Heart right ventricle (tissue), 16 donors: ENCODE measurements at regions not wholly inside any gene's neighbourhood (a gene's known extent, or its start where the extent isn't known, plus 50 kb on each side); places are given as distances from the start of the nearest gene placed in this dataset.

Experiments used
- ATAC-seq, 8 donors: fragments of 200-7000 bp; cut with Tn5 transposase; one replicate each; pipeline ENCODE4 v1.9.1; 2020; ENCODE audit warnings: mild to moderate bottlenecking in 8 of 8, moderate library complexity in 8 of 8, moderate number of reproducible peaks in 1 of 8
- DNase-seq, 2 donors: peaks; one replicate each; pipeline ENCODE4 v3.0.0-alpha.2; 2020
- H3K27ac ChIP-seq, 10 donors: fragments of 200-600 bp; sonication (generic) in 2 of 10; one replicate each; pipeline versions ENCODE4 v1.5.0 to v1.8.0; 2020 to 2022; ENCODE audit warnings: mild to moderate bottlenecking in 3 of 10
- H3K27me3 ChIP-seq, 7 donors: fragments of 200-600 bp; one replicate each; pipeline ENCODE4 v1.8.0; 2021 to 2022; ENCODE audit warnings: mild to moderate bottlenecking in 2 of 7
- H3K36me3 ChIP-seq, 9 donors: fragments of 200-600 bp; sonication (generic) in 1 of 9; one replicate each; pipeline versions ENCODE4 v1.5.0 to v1.8.0; 2020 to 2022; ENCODE audit warnings: mild to moderate bottlenecking in 2 of 9
- H3K4me1 ChIP-seq, 9 donors: fragments of 200-600 bp; sonication (generic) in 1 of 9; one replicate each; pipeline versions ENCODE4 v1.5.0 to v1.8.0; 2020 to 2022; ENCODE audit warnings: mild to moderate bottlenecking in 4 of 9
- H3K4me3 ChIP-seq, 10 donors: fragments of 200-600 bp; sonication (generic) in 2 of 10; one replicate each; pipeline versions ENCODE4 v1.5.0 to v1.8.0; 2020 to 2022; ENCODE audit warnings: mild to moderate bottlenecking in 7 of 10, moderate library complexity in 2 of 10
- H3K9me3 ChIP-seq, 11 donors: fragments of 200-600 bp in 10 of 11; sonication (generic) in 2 of 11; one replicate each; pipeline versions ENCODE4 v1.5.0 to v1.8.0; 2013 to 2022; ENCODE audit warnings: mild to moderate bottlenecking in 2 of 11, control low read depth in 1 of 11, moderate library complexity in 1 of 11
- WGBS, 2 donors: extraction: QIAGEN DNeasy Blood & Tissue Kit; methylation state at CpG; one replicate each; pipeline ENCODE4 v1.1.7; 2013; ENCODE audit warnings: inconsistent platforms in 1 of 2; 5-methylcytosine and 5-hydroxymethylcytosine counted together
- intact Hi-C, 10 donors: fragments of 100-400 bp; cut with DNase I; formaldehyde crosslinking; loops; one replicate each; pipeline versions ENCODE4 v1.11.1 to v1.14.2; 2022
- TF ChIP-seq, protein P1 (sequence below), 9 donors: fragments of 200-600 bp; sonication (generic) in 2 of 9; IDR thresholded peaks; one replicate each; pipeline versions ENCODE4 v1.5.0 to v1.8.0; 2021 to 2022; ENCODE audit warnings: antibody characterized with exemption in 9 of 9, mild to moderate bottlenecking in 5 of 9, moderate library complexity in 1 of 9
- donor health status: Arrhythmogenic right ventricular cardiomyopathy.
- donor health status: ischemic (EF 13 %, LVEDD 7.1; RV severe dilation, severe dysfunction).
- donor health status: healthy with polysubstance abuse.
- donor health status: DM: no; HTN: yes; CAD: no.
- donor health status: DM: no; HTN: no; CAD: no.
- donor health status: ischemic (EF 25% LVEDD 6.9; RV normal size, moderate dysfunction).
- donor health status: ischemic (EF 25% LVEDD 5.7; RV mildly dilated, moderate dysfunction).
- donor health status: healthy.
- donor health status: DM: yes; HTN: yes; CAD: no.
- donor health status: Ischemic cardiomyopathy.
- donor health status: ischemic (EF 35%, LVEDD 5.7; RV mildly dilated, moderate dysfunction).
- donor health status: nonischemic (EF 11% LVEDD 7.7; RV severe dilation, severe dysfunction).
- donor health status: DM: yes; HTN: yes; CAD: no.
- donor health status: PGD.
- donor health status: ischemic (EF 29% LVEDD 5.4; RV normal size, mild dysfunction).
- donor health status: nonischemic (EF 23%, LVEDD 6.1; RV moderate dilation, normal function).

DNA sequence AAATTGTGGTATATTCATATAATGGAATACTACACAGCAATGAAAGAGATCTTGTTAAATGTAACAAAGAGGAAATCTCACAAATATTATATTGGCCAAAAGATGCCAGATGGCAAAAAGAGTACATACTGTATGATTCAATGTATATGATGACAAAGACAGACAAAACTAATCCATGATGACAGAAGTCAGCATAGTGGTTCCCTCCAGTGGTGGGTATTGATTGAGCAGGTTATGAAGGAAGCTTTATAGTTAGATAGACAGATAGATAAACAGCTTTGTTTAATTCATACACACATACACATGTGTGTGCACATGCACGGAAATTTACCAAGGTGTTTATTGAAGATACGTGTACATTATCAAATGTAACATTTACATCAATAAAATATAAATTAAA is 74.4 kb upstream of the SMIM36 start:
- Histone ChIP-seq H3K9me3 (no peaks in the 10 kb centered on the region), H3K36me3 (no peaks in the 10 kb centered on the region), H3K27ac (no peak overlapping the region), H3K27me3 (peaks cover 0 to 4% (median 0%) of the 10 kb centered on the region in 7 donors), H3K4me3 (no peak overlapping the region), H3K4me1 (peaks cover 0 to 24% (median 0%) of the 10 kb centered on the region in 9 donors)
- TF ChIP-seq, protein P1, sequence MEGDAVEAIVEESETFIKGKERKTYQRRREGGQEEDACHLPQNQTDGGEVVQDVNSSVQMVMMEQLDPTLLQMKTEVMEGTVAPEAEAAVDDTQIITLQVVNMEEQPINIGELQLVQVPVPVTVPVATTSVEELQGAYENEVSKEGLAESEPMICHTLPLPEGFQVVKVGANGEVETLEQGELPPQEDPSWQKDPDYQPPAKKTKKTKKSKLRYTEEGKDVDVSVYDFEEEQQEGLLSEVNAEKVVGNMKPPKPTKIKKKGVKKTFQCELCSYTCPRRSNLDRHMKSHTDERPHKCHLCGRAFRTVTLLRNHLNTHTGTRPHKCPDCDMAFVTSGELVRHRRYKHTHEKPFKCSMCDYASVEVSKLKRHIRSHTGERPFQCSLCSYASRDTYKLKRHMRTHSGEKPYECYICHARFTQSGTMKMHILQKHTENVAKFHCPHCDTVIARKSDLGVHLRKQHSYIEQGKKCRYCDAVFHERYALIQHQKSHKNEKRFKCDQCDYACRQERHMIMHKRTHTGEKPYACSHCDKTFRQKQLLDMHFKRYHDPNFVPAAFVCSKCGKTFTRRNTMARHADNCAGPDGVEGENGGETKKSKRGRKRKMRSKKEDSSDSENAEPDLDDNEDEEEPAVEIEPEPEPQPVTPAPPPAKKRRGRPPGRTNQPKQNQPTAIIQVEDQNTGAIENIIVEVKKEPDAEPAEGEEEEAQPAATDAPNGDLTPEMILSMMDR (IDR thresholded peaks at IDR 0.05) = no peak
- intact Hi-C loops = no loop called here
- WGBS, 2 donors = 97 to 99% methylated on average over 2 of the region's 2 CpGs
- no peak for ATAC-seq
- no peak for DNase-seq

DNA sequence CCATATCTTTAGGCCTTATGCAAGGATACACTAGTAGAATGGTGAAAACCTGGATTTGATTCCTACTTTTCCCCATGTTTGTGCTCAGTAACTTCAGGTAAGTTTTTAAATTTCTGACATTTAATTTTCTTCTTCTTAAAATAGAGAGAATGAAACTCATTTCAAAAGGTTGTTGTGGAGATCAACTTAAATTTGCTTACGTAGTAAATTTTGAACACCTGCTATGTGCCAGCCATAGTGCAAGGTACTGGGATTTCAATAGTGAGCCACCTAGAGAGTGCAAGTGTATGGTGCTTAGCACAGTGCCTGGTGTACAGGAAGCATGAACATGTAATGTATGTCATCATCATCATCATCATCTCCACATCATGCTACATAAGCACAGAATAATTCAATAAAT is 73.6 kb upstream of the SMIM36 start:
- 37 to 46% methylated on average over 1 of the region's 1 CpG for WGBS, 2 donors
- peaks cover 0 to 24% (median 0%) of the 10 kb centered on the region in 9 donors for H3K4me1 ChIP-seq
- DNase-seq (no peak), ATAC-seq (no peak)
- TF ChIP-seq, protein P1 (IDR thresholded peaks at IDR 0.05) = no peak
- peaks cover 0 to 4% (median 0%) of the 10 kb centered on the region in 7 donors for H3K27me3 ChIP-seq
- H3K36me3 ChIP-seq = no peaks in the 10 kb centered on the region
- no peak overlapping the region for H3K4me3 ChIP-seq
- no peak overlapping the region for H3K27ac ChIP-seq
- no peaks in the 10 kb centered on the region for H3K9me3 ChIP-seq
- intact Hi-C loops = no loop called here

DNA sequence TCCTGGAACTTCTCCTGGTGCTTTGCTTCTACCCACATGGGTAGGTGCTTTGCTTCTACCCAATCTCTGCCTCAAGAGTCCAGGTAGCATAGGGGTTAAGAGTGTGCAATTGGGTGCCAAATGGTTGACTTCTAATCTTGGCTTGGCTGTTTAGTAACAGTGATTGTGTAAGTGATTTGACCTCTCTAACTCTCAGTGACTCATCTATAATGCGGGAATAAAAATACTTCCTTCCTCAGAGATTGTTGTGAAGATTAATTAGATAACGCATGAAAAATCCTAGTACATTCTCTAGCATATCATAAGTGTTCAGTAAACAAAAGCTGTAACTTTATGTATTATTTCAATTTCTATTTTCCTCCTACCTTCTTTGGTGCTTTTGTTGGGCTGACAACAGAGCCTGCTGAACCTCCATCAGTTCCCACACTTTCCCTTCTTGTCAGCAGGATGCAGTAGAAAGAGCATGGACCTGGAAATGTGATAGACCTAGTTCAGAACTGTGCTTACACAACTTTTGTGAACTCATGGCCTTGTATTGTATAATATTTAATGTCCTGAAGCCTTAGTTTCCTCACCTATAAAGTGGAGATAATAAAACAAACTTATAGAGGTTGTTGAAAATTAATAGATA is 72.9 kb upstream of the SMIM36 start:
- ATAC-seq = peak in 1 of 8 donors; percentile 68

DNA sequence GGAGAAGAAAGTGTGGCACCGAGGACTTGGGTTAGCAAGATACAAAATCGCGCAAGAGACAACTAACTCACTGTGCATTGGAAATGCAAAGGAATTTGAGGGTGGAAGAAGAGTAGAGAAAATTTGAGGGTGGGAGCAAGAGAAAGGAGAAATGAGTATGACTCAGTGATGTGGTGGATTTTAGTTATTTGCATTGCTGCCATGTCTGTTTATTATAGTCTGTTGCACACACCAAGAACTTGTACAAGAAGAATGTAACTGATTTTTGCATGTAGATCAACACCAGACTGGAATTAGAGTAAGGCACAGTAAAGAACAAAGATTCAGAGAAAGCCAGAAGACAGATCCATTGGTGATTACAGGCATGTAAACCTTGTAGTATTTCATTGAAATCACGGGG is 71.6 kb upstream of the SMIM36 start:
- H3K4me3 ChIP-seq = no peak overlapping the region
- H3K4me1 ChIP-seq = peaks cover 0 to 26% (median under 1%) of the 10 kb centered on the region in 9 donors
- intact Hi-C loops = no loop called here
- TF ChIP-seq, protein P1 (IDR thresholded peaks at IDR 0.05) = no peak
- H3K9me3 ChIP-seq = no peaks in the 10 kb centered on the region
- no peaks in the 10 kb centered on the region for H3K36me3 ChIP-seq
- no peak overlapping the region for H3K27ac ChIP-seq
- DNase-seq (no peak), ATAC-seq (no peak)
- peaks cover 0 to 4% (median 0%) of the 10 kb centered on the region in 7 donors for H3K27me3 ChIP-seq
- WGBS, 2 donors = 96 to 97% methylated on average over 4 of the region's 4 CpGs

More for the DNA sequence above, 72.9 kb upstream of the SMIM36 start:
- TF ChIP-seq, protein P1 (IDR thresholded peaks at IDR 0.05) = no peak
- H3K27ac ChIP-seq = no peak overlapping the region
- DNase-seq = no peak
- peaks cover 0 to 4% (median 0%) of the 10 kb centered on the region in 7 donors for H3K27me3 ChIP-seq
- no peaks in the 10 kb centered on the region for H3K36me3 ChIP-seq
- H3K4me1 ChIP-seq = peaks cover 0 to 24% (median 0%) of the 10 kb centered on the region in 9 donors
- no peaks in the 10 kb centered on the region for H3K9me3 ChIP-seq
- intact Hi-C loops = no loop called here
- 38 to 49% methylated on average over 2 of the region's 2 CpGs for WGBS, 2 donors
- H3K4me3 ChIP-seq = no peak overlapping the region
